ENCODE measurements at regions not wholly inside any gene's neighbourhood (a gene's known extent, or its start where the extent isn't known, plus 50 kb on each side); places are given as distances from the start of the nearest gene placed in this dataset.

GRCh38 chrX:11960031-11960430 is 178.2 kb upstream of the FRMPD4 start:
- Histone ChIP-seq H3K27ac (no peak overlapping the region), H3K4me3 (no peak overlapping the region), H3K27me3 (no peaks in the 10 kb centered on the region), H3K36me3 (ENCODE audit: low read depth, missing control alignments) (no peaks in the 10 kb centered on the region), H3K4me1 (no peaks in the 10 kb centered on the region), H3K9me3 (no peaks in the 10 kb centered on the region)
- WGBS, 2 donors = 80 to 83% methylated on average over 4 of the region's 4 CpGs
- DNase-seq = no peak
- intact Hi-C loops (cut with DNase I; ENCODE audit: low total_unique reads) = no loop called here
- TF ChIP-seq POLR2A (IDR thresholded peaks at IDR 0.05) (no peak), CTCF (IDR thresholded peaks at IDR 0.05) (no peak)

- 60 to 71% methylated on average over 1 of the region's 1 CpG for WGBS, 2 donors
- no peak overlapping the region for H3K27ac ChIP-seq
- H3K4me1 ChIP-seq = no peaks in the 10 kb centered on the region
- DNase-seq = no peak
- TF ChIP-seq CTCF (IDR thresholded peaks at IDR 0.05) (no peak), POLR2A (IDR thresholded peaks at IDR 0.05) (no peak)
- no peaks in the 10 kb centered on the region for H3K9me3 ChIP-seq
- intact Hi-C loops (cut with DNase I; ENCODE audit: low total_unique reads) = no loop called here
- no peaks in the 10 kb centered on the region for H3K36me3 ChIP-seq (ENCODE audit: low read depth, missing control alignments)
- H3K27me3 ChIP-seq = no peaks in the 10 kb centered on the region
- H3K4me3 ChIP-seq = no peak overlapping the region
Measured at GRCh38 chrX:11965436-11965835, 172.8 kb upstream of the FRMPD4 start.

GRCh38 chrX:11967986-11968869 is 170.0 kb upstream of the FRMPD4 start:
- no peak overlapping the region for H3K4me3 ChIP-seq
- 91 to 95% methylated on average over 5 to 6 of the region's 6 CpGs for WGBS, 2 donors
- H3K27ac ChIP-seq = no peak overlapping the region
- H3K36me3 ChIP-seq (ENCODE audit: low read depth, missing control alignments) = no peaks in the 10 kb centered on the region
- no peaks in the 10 kb centered on the region for H3K4me1 ChIP-seq
- intact Hi-C loops (cut with DNase I; ENCODE audit: low total_unique reads) = no loop called here
- no peaks in the 10 kb centered on the region for H3K9me3 ChIP-seq
- TF ChIP-seq CTCF (IDR thresholded peaks at IDR 0.05) (no peak), POLR2A (IDR thresholded peaks at IDR 0.05) (no peak)
- no peaks in the 10 kb centered on the region for H3K27me3 ChIP-seq
- no peak for DNase-seq

GRCh38 chrX:11968991-11969390 is 169.3 kb upstream of the FRMPD4 start:
- Histone ChIP-seq H3K9me3 (no peaks in the 10 kb centered on the region), H3K27me3 (no peaks in the 10 kb centered on the region), H3K4me3 (no peak overlapping the region), H3K27ac (no peak overlapping the region), H3K36me3 (ENCODE audit: low read depth, missing control alignments) (no peaks in the 10 kb centered on the region), H3K4me1 (no peaks in the 10 kb centered on the region)
- WGBS, 2 donors = 57 to 61% methylated on average over 4 of the region's 4 CpGs
- no peak for TF ChIP-seq POLR2A (IDR thresholded peaks at IDR 0.05)
- TF ChIP-seq CTCF (IDR thresholded peaks at IDR 0.05) = no peak
- no peak for DNase-seq
- intact Hi-C loops (cut with DNase I; ENCODE audit: low total_unique reads) = no loop called here
